COR-L47 (cell line): ENCODE measurements at regions not wholly inside any gene's neighbourhood (a gene's known extent, or its start where the extent isn't known, plus 50 kb on each side); places are given as distances from the start of the nearest gene placed in this dataset.
"Not testable (repeated sequence)": the region's sequence is repeated elsewhere in the genome, so short reads cannot be mapped to it uniquely, and the experiment has no call there.

Source experiments
- DNase-seq: peaks from one replicate; lab custom pipeline; 2025; lab: John Stamatoyannopoulos, UW

DNA sequence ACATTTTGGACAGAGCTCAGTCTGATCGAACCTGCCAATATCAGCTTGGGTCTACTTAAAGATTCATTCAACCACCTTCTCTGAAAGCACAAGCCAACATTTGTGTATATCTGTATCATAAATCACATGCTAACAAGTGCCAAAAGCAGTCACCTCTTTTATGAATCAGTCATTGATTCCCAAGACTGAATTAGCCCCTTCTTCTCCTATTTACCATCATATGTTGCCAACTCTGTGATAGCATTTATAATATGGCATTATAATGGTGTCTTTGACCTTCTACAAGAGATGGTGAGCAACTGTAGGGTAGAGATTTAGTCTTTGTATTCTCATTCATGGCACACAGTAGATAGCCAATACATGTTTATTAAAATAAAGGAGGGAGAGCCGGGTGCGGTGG, 61.4 kb downstream of the DDX53 start:
- no peak for DNase-seq

DNA sequence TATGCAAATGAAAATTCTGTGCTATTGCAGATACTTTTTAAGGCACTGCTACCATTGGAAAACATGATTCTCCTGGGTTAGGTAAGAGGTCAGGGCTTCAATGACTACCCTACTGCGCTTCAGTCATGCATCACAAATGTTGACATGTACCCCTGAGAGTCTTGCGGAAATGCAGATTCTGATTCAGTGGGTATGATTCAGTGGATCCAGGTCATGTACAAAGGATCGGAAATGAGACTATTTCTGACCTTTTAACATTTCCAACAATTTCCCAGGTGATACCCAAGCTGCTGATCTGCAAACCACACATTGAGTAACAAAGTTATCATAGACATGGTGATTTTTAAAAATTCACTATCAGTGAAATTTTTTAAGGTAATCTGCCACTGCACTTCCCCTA, 62.6 kb downstream of the DDX53 start:
- no peak for DNase-seq

DNA sequence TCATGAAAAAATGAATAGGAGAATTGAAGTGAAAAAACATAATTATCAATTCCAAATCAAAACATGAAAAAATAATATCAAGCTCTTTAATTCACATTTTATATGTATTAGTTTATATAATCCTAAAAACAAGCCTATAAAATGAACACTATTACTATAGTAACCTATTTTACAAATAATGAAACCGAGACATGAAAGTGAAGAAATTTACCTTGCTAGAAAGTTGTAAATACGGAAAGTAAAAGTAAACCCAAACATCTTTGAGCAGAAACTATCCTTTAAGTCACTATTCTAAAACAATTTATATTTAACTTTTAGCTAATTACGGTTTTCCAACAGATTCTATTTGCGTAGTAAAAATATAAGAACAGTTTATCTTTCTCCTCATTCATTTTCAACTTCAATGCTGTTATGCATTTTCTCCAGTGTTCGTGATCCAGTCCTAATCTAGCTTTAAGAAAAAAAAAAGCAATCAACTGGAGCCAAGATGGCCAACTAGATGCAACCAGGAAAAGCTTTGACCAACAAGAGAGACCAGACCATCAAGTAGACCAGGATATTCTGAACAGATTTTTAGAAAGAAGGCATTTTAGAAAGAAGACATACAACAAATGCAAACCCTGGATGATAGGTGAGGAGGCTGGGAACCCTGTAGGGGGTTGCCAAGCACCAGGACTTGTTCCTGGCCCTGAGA, 67.0 kb downstream of the DDX53 start:
- DNase-seq, result no peak

DNA sequence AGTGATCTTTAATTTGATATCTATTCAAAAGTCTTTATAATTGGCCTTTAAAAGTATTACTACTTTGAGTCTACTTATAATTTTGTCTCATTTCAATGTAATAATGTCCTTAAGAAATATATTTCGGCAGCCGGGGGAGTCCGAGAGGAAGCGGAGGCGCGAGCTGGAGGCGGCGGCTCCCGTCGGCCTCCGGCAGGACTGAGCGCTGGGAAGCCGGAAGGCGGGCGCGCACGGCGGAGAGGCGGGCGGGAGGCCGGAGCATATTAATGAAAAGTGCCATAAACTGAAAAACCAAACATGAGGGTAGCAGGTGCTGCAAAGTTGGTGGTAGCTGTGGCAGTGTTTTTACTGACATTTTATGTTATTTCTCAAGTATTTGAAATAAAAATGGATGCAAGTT, 75.7 kb downstream of the DDX53 start:
- not testable (repeated sequence) for DNase-seq

DNA sequence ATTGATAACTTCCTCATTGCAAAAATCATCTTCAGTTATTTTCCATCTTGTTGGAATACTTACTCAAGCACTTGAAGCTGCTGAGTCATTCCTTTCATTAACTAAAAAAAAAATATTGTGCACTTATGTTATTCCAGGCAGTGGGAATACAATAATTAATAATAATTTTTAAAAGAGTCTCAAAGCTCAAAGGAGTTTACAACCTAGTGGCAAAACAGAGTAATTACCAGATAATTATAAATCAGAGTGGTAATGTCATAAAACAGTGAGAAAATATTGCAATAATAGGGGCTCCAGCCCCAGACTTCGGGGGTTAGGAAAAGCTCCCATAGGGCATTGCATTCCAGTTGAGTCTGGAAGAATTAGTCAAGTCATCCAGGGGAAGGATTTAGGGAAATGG, 79.6 kb downstream of the DDX53 start:
- DNase-seq, result no peak

DNA sequence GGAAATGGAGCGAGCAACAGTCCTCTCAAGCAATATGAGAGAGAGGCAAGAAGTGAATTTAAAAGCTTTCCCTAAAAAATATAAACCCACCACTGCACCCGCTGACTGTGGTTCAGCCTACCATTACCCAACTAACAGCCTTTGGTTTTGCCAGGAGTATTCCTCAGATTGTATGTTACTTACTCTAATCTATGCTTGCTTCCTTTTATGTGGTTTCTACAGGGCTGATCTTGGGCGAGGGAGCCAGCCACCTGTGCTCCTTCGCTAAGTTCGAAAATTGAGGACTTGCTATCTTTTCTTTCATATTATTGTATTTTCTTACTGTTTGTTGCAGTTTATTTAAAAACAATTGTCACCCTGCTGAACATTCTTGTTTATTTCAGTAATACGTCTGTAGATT, 101.1 kb downstream of the DDX53 start:
- DNase-seq, result no peak

DNA sequence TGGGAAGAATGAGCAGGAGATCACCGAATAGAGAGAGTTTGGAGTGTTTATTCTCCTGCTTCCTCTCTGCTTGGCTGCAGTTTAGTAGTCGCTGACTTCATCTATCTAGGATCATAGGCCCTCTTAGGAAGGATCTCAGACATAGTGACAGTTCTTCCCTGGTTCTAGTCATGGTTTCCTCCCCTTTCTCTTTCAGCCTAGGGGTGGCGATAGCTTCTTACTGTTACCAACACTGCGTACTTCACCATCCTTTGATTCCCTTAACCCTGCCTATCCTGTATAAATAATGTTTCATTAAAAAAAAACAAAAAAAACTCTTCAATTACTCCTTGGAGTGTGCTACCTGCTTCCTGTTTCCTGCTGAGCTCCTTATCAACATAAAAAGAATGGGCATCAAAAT, 103.8 kb downstream of the DDX53 start:
- DNase-seq, result no peak

DNA sequence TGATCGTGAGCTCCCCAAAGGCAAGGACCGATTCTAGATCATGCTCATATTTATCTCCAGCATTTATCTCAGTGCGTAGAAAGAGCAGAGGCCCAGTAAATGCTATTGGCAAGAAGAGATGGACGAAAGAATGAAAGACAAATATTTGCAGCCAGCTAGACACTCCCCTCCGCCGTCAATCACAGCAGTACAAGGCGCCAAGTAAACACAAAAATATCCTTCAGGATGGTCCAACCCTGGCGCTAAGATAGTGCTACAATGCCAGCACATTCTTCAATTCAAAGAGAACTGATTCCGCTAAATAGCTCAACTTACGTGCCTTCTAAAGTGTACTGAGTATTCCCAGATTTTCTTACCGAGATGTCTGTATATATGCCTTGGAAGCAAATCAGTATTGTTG, 114.5 kb downstream of the DDX53 start:
- DNase-seq, result no peak

DNA sequence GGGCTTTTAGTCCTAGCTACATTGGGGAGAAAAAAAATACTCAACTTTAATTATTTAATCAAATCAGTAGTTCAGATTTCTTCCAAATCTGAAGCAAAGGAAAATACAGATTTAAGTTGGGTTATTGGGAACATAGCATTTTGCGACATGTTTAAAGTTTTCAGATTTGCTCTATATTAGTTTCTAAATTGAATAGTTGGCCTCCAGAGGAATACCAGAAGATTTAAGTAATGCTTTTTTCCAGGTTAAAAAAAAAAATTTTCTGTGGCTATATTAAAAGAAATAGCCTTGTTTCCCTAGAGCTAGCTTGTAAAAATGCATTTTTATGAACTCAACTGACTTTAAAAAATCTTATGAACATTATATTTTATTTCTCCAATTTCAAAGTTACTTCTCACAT, 115.9 kb downstream of the DDX53 start:
- DNase-seq, result no peak

DNA sequence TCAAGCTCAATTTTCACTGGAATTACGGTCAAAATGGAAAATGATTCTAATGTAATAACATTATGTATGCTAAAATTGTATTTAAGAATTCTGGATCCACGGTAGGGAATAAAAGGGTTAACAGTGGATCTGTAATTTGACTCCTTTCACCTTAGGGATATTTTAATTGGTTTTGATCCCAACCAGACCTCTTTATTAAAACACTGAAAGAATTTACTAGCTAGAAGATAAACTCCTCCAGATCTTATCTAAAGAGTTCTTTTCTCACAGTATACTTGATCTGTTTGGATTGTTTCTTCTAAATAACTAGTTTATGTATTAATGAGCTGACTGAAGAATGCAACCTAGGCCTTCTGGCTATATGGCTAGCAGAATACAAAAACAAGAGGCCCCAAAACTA, 118.4 kb downstream of the DDX53 start:
- no peak for DNase-seq

DNA sequence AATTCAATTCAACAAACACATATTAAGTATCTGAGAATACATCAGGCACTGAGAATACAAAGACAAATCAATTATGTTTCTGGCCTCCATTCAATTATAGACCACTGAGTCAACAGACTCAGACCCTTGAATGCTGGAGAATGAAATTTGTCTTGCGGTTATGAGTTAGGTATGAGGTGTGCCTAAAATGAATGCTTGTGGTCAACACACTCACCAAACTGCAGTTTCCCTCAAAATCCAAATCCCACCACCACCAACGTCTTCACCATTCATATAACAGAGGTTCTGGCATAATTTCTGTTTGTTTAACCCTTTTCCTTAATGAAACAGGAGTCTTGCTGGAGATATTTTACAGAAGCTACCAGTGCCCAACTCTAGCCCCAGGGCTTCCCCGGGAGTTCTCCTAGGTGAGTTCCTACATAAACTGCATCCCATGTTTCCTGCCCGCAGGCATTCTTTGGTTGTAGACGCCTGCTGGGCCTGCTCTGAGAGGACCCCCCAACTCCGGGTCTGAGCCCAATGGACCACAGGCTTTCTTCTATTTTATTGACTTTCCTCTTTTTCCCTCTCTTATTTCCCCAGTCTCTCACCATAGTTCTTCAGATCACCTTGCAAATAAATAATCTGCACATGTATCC, 119.2 kb downstream of the DDX53 start:
- peak; percentile 8 for DNase-seq

DNA sequence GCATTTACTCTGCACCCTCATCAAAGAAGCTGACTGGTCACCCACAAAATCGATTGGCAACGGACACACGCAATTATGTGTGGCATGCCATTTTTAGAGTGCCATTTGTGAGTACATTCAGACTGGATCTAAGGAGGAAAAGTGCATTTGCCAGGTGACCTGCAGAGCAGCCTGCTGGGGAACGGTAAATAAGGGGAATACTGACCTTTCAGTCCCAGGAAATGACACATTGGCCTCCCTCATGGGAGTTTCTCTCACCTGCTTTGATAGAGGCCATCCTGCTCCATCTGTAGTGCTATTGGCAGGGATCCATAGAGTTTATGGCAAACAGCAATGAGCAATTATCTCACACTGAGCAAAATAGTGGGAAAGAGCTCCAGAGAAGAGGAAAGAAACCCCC, 127.8 kb downstream of the DDX53 start:
- peak; percentile 62 for DNase-seq

DNA sequence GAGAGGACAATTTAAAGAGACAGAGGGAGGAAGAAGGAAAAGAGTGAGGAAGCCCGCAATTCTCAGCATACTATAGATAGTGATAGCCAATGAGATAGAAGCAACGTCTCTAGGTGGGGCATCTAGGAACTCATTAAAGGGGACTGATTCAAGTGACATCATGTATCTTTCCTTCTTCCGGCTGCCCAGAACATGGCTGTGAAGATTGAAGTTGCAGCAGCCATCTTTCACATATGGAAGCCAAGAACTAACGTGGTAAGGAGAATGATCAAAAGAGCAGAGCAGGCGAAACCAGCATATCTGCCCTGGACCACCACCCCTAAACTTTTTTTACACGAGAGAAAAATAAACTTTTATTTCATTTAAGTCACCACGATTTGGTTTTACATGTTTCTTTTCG, 133.8 kb downstream of the DDX53 start:
- DNase-seq, result no peak

DNA sequence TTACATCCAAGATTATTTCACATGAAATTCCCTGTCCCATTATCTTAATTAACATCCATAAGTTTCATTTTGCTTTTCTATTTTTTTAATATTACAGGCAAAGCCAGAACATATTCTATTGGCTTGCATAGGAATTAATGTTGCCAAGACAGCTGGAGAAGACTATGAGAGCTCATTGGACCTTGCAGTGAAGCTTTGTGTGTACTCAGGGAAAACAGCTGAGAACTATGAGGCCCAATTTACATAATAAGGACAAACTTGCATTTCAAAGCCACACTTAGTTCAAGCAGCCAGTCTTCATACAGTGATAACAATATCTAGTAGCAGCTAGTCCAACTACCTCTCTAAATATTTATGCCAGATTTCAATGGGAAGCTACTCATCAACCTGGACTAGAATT, 134.4 kb downstream of the DDX53 start:
- no peak for DNase-seq

DNA sequence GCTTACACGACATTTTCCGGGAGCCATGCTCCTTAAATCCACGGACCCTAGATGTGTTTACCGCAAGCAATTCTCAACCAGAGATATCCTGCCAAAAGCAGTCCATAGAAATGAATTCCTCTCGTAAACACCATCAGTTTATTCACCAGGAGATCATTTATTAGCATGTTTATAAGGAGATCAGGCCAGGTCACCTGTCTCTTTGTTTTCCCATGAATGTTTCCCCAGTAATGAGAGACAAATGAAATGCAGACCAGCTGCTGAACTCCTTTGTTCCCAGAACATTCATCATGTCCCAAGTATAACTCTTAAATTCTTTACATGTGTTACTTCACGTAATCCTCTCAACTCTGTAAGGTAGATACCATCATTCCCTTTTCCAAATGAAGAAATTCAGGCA, 137.1 kb downstream of the DDX53 start:
- DNase-seq, result no peak

DNA sequence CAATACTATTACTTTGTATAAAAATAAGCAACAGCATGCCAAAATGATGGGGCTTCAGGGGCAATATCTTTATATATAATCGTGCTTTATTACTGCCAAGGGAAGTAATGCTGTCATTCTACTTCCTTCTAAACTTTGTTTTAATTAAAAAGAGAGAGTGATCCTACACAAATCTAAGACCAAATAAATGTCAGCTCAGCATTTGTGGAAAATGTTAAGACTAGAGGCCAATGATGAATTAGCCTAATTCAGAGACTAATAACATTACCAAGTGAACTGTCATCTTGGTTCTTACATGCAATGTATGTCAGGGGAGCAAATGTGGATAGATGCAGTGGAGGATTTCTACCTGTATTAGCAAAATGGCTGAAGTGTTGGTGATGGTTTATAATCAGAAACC, 166.4 kb upstream of the PTCHD1 start:
- DNase-seq, result no peak

DNA sequence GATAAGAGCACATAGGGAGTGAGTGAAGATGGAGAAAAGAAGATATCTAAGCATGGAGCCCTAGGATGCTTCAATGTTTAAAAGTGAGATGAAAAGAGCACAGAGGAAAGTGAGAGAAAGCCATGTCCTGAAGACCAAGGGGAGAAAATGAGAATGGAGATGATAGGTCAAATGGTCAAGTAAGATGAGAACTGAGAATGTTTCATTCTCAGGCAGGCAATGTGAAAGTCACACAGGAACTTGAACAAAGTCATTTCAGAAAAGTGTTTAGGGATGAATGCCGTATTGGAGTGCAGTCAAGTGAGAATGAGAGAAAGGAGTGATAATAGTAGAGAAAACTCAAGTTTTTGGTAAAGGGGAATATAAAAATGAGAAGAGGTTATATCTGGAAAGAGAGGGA, 148.7 kb upstream of the PTCHD1 start:
- no peak for DNase-seq

DNA sequence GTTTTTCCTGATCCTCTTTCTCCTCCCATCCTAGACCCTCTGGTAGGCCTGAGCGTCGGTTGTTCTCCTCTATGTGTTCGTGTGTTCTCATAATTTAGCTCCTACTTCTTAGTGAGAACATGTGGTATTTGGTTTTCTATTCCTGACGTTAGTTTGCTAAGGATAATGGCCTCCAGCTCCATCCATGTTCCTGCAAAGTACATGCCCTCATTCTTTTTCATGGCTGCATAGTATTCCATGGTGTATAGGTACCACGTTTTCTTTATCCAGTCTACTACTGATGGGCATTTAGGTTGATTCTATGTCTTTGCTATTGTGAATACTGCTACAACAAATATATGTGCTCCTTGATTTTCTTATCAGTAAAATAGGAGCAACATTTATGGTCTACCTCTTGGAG, 146.8 kb upstream of the PTCHD1 start:
- DNase-seq, result no peak

DNA sequence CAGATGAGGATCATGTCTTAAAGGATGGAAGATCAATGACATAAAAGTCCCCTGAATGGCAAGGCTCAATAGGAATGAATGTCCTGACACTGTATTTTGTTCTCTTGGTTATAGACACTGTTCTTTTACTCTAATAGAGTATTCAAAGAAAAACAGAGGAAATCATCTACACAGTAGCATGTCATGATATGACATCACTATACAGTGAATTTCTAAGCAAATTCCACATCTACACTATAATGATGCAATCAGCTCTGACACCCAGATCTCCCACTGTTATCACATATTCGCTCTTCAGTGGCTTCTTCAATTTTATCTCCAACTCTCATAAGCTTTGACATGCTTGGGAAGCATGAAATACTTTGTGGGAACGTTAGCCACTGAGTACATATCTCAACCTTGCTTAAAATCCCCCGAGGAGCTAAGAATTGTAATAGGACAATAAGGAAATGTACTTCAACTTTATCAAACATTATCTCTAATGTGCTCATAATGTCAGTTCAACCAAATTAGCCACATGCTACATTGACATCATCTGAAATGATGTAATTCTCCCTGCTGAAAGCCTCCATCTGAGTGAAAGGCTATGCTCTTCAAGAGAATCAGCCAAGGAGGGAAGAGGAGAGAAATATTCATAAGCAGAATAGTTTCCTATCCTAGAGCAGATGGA, 139.6 kb upstream of the PTCHD1 start:
- no peak for DNase-seq

DNA sequence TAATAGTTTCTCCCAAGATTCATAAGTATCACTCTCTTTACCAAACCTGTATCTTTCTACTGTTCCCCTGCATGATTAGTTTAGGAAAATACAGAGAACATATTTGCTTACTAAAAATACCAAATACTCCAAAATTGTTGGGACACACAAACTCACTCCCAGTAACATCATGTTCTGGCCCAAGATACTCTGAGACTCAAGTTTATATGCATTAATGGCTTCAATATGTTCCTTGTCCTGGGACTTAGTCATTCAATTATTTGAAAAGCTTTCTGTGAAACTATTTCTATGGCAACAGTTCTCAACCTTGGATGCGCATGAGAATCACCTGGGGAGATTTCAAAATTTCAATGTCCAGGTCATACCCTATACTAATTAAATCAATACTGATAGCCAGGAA, 138.9 kb upstream of the PTCHD1 start:
- DNase-seq, result no peak

DNA sequence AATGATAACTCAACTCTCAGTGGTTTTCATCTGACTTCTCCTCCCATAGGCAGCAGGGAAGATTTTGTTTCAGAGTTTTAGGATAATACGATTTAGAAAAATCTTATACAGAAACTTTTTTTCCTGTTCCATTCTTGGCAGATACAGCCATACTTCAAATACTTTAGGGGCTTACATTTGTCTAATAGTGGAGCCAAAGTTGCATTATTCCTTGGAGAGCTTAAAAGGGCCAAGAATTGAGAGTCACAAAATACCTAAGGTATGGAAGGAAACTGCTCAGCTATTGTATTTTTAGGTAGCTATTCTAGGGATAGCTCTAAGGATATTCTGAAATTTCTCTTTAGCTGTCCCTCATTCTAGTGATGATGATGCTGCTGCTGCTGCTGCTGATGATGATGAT, 132.9 kb upstream of the PTCHD1 start:
- no peak for DNase-seq

DNA sequence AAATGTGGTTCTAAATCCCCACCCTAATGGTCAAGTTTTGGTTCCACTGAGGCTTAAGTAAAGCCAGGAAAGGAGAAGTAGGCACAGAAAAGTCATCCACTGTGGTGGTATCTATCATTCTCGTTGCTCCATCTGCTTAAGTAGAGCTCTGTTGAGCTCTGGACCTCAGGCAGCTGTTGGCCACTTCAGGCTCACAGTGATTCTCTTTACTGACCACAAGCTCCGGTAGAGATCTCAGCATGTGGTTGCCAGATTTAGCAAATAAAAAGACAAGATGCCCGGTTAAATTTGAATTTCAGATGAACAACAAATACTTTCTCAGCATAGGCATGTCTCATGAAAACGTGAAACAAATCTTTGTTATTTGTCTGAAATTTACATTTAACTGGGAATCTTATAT, 132.3 kb upstream of the PTCHD1 start:
- DNase-seq, result no peak

DNA sequence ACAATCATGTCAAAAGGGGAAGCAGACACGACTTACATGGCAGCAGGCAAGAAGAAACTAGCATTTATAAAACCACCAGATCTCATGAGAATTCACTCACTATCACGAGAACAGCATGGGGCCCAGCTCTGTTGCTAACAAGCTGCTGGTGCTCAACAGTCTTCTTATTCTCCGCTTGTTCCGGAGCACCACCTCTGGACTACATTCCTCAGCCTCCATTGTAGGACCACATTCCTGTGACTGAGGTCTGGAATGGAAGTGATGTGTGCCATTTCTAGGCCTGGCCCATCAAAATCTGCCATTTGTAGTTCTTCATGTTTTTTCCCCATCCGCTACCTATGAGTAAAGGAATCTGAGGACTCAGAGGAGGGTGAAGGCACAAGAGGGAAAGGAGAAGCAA, 111.5 kb upstream of the PTCHD1 start:
- DNase-seq, result no peak

DNA sequence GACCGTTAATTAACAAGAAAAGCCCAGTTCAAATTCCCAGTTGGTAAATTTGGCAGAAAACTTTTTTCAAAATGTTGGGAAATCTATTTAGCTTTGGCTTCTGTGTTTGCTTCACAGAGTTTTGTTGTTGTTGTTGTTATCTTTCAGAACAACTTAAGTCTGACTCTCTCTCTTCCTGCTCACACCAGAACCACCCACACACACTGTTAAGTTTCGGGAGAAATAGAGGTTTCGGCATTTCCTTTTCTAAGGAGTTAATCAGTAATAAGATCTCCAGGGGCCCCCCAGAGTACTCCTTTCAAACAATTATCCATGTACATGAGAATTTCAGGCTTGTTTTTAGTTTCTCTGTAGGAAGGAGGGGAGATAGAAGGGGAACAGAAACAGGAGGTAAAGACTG, 106.2 kb upstream of the PTCHD1 start:
- no peak for DNase-seq
